GM23338 (cell line): ENCODE measurements at regions not wholly inside any gene's neighbourhood (a gene's known extent, or its start where the extent isn't known, plus 50 kb on each side); places are given as distances from the start of the nearest gene placed in this dataset.

Source experiments
- ATAC-seq: fragments of 200-7000 bp; cut with Tn5 transposase; 3 replicates; pipeline ENCODE4 v1.9.1; 2020
- DNase-seq: peaks from one replicate; pipeline ENCODE4 v3.0.0-alpha.2; 2015; ENCODE audit warnings: low spot score
- H2AFZ ChIP-seq: fragments of 200-600 bp; sonication (generic); 2 replicates; pipeline ENCODE4 v1.8.0; 2016; ENCODE audit warnings: antibody characterized with exemption, mild to moderate bottlenecking, moderate library complexity
- H3F3A ChIP-seq: fragments of 200-600 bp; sonication (generic); replicated peaks from 2 replicates; pipeline ENCODE4 v1.8.0; 2017; ENCODE audit warnings: antibody characterized with exemption, mixed run types, low read depth
- H3K27ac ChIP-seq: fragments of 200-600 bp; sonication (generic); 2 replicates; pipeline ENCODE4 v1.6.1; 2016; ENCODE audit warnings: low read depth
- H3K27me3 ChIP-seq: fragments of 200-600 bp; sonication (generic); 2 replicates; pipeline ENCODE4 v1.8.0; 2016; ENCODE audit warnings: mild to moderate bottlenecking, mixed run types, moderate library complexity; ENCODE audit not compliant: insufficient read depth
- H3K36me3 ChIP-seq: fragments of 200-600 bp; sonication (generic); 2 replicates; pipeline ENCODE4 v1.8.0; 2016; ENCODE audit warnings: mild to moderate bottlenecking; ENCODE audit not compliant: insufficient read depth
- H3K4me1 ChIP-seq: fragments of 200-600 bp; sonication (generic); 2 replicates; pipeline ENCODE4 v1.8.0; 2016; ENCODE audit warnings: mild to moderate bottlenecking, moderate library complexity; ENCODE audit not compliant: insufficient read depth
- H3K4me2 ChIP-seq: fragments of 200-600 bp; sonication (generic); 2 replicates; pipeline ENCODE4 v1.7.1; 2017; ENCODE audit warnings: mixed run types
- H3K4me3 ChIP-seq: fragments of 200-600 bp; sonication (generic); 2 replicates; pipeline ENCODE4 v1.6.1; 2016; ENCODE audit warnings: mixed run types
- H3K79me2 ChIP-seq: fragments of 200-600 bp; sonication (generic); replicated peaks from 2 replicates; pipeline ENCODE4 v1.8.0; 2017; ENCODE audit warnings: mild to moderate bottlenecking; ENCODE audit not compliant: insufficient read depth
- H3K9me2 ChIP-seq: fragments of 200-600 bp; sonication (generic); 2 replicates; pipeline ENCODE4 v1.8.0; 2017; ENCODE audit not compliant: insufficient read depth
- H4K20me1 ChIP-seq: fragments of 200-600 bp; sonication (generic); replicated peaks from 2 replicates; pipeline ENCODE4 v1.8.0; 2017; ENCODE audit warnings: mild to moderate bottlenecking; ENCODE audit not compliant: insufficient read depth
- H3K27ac Mint-ChIP-seq: 2 replicates; pipeline ENCODE4 v1.8.0; 2020; ENCODE audit warnings: inconsistent platforms, mild to moderate bottlenecking, moderate library complexity, mixed read lengths
- H3K27me3 Mint-ChIP-seq: 3 replicates; pipeline ENCODE4 v1.8.0; 2022; ENCODE audit warnings: low read depth, mild to moderate bottlenecking, moderate library complexity, mixed read lengths, inconsistent platforms; ENCODE audit not compliant: insufficient read depth, poor library complexity
- H3K36me3 Mint-ChIP-seq: 3 replicates; pipeline ENCODE4 v1.8.0; 2021; ENCODE audit warnings: low read depth, mild to moderate bottlenecking, inconsistent platforms, moderate library complexity, mixed read lengths
- H3K4me1 Mint-ChIP-seq: 3 replicates; pipeline ENCODE4 v1.8.0; 2020; ENCODE audit warnings: mild to moderate bottlenecking, inconsistent platforms, mixed read lengths
- H3K4me3 Mint-ChIP-seq: 3 replicates; pipeline ENCODE4 v1.8.0; 2021; ENCODE audit warnings: moderate library complexity, mild to moderate bottlenecking, inconsistent platforms, mixed read lengths
- H3K9me3 Mint-ChIP-seq: 3 replicates; pipeline ENCODE4 v1.8.0; 2020; ENCODE audit warnings: moderate library complexity, mild to moderate bottlenecking, inconsistent platforms, mixed read lengths
- CREB1 ChIP-seq: fragments of 250-450 bp; sonication (Bioruptor Pico); IDR thresholded peaks from 2 replicates; pipeline ENCODE4 v1.5.0; 2020; ENCODE audit warnings: low read depth, mild to moderate bottlenecking, moderate library complexity
- POLR2AphosphoS5 ChIP-seq: IDR thresholded peaks from 2 replicates; pipeline ENCODE4 v1.6.1; 2016; ENCODE audit warnings: antibody characterized with exemption, low read depth
- STAT1 ChIP-seq: IDR thresholded peaks from one replicate; pipeline ENCODE4 v1.6.1; 2016; ENCODE audit warnings: antibody characterized with exemption; ENCODE audit not compliant: unreplicated experiment
- ZNF331 ChIP-seq: fragments of 250-450 bp; sonication (Bioruptor Pico); IDR thresholded peaks from 2 replicates; pipeline ENCODE4 v1.5.0; 2020; ENCODE audit warnings: low read depth, mild to moderate bottlenecking, moderate library complexity
- TF ChIP-seq, protein P1 (sequence below): fragments of 250-450 bp; sonication (Bioruptor Pico); IDR thresholded peaks from 2 replicates; pipeline ENCODE4 v1.5.0; 2020; ENCODE audit warnings: mild to moderate bottlenecking, moderate library complexity
- TF ChIP-seq, protein P2 (sequence below): IDR thresholded peaks from one replicate; pipeline ENCODE4 v1.6.1; 2018; ENCODE audit warnings: antibody characterized with exemption; ENCODE audit not compliant: unreplicated experiment
- TF ChIP-seq, protein P3 (sequence below), 2 experiments: fragments of 200-600 bp in 1 of 2; sonication (generic) in 1 of 2; conservative IDR thresholded peaks; 2 replicates each; pipeline versions ENCODE4 v1.5.1 to v1.6.1; 2016 to 2017; ENCODE audit warnings: antibody characterized with exemption in 2 of 2, low read depth in 2 of 2, mild to moderate bottlenecking in 2 of 2, moderate library complexity in 1 of 2

DNA sequence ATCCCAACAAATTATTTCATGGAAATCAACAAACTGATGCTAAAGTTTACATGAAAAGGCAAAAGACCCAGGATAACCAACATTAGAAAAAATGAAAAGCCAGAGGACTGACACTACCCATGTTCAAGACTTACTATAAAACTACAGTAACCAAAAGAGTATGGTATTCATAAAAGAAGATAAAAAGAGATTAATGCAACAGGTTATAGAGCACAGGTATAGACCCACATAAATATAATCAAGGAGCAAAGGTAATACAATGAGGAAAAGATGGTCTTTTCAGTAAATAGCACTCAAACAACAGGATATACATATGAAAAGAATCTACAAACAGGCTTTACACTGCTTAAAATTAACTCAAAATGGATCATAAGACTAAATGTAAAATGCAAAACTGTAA is 1342.7 kb downstream of the UQCRFS1 start (continued):
- TF ChIP-seq, protein P1, sequence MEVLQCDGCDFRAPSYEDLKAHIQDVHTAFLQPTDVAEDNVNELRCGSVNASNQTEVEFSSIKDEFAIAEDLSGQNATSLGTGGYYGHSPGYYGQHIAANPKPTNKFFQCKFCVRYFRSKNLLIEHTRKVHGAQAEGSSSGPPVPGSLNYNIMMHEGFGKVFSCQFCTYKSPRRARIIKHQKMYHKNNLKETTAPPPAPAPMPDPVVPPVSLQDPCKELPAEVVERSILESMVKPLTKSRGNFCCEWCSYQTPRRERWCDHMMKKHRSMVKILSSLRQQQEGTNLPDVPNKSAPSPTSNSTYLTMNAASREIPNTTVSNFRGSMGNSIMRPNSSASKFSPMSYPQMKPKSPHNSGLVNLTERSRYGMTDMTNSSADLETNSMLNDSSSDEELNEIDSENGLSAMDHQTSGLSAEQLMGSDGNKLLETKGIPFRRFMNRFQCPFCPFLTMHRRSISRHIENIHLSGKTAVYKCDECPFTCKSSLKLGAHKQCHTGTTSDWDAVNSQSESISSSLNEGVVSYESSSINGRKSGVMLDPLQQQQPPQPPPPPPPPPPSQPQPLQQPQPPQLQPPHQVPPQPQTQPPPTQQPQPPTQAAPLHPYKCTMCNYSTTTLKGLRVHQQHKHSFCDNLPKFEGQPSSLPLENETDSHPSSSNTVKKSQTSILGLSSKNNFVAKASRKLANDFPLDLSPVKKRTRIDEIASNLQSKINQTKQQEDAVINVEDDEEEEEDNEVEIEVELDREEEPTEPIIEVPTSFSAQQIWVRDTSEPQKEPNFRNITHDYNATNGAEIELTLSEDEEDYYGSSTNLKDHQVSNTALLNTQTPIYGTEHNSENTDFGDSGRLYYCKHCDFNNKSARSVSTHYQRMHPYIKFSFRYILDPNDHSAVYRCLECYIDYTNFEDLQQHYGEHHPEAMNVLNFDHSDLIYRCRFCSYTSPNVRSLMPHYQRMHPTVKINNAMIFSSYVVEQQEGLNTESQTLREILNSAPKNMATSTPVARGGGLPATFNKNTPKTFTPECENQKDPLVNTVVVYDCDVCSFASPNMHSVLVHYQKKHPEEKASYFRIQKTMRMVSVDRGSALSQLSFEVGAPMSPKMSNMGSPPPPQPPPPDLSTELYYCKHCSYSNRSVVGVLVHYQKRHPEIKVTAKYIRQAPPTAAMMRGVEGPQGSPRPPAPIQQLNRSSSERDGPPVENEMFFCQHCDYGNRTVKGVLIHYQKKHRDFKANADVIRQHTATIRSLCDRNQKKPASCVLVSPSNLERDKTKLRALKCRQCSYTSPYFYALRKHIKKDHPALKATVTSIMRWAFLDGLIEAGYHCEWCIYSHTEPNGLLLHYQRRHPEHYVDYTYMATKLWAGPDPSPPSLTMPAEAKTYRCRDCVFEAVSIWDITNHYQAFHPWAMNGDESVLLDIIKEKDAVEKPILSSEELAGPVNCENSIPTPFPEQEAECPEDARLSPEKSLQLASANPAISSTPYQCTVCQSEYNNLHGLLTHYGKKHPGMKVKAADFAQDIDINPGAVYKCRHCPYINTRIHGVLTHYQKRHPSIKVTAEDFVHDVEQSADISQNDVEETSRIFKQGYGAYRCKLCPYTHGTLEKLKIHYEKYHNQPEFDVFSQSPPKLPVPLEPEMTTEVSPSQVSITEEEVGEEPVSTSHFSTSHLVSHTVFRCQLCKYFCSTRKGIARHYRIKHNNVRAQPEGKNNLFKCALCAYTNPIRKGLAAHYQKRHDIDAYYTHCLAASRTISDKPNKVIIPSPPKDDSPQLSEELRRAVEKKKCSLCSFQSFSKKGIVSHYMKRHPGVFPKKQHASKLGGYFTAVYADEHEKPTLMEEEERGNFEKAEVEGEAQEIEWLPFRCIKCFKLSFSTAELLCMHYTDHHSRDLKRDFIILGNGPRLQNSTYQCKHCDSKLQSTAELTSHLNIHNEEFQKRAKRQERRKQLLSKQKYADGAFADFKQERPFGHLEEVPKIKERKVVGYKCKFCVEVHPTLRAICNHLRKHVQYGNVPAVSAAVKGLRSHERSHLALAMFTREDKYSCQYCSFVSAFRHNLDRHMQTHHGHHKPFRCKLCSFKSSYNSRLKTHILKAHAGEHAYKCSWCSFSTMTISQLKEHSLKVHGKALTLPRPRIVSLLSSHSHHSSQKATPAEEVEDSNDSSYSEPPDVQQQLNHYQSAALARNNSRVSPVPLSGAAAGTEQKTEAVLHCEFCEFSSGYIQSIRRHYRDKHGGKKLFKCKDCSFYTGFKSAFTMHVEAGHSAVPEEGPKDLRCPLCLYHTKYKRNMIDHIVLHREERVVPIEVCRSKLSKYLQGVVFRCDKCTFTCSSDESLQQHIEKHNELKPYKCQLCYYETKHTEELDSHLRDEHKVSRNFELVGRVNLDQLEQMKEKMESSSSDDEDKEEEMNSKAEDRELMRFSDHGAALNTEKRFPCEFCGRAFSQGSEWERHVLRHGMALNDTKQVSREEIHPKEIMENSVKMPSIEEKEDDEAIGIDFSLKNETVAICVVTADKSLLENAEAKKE, result no peak
- no peak for TF ChIP-seq CREB1 (CRISPR knock-in tag)

DNA sequence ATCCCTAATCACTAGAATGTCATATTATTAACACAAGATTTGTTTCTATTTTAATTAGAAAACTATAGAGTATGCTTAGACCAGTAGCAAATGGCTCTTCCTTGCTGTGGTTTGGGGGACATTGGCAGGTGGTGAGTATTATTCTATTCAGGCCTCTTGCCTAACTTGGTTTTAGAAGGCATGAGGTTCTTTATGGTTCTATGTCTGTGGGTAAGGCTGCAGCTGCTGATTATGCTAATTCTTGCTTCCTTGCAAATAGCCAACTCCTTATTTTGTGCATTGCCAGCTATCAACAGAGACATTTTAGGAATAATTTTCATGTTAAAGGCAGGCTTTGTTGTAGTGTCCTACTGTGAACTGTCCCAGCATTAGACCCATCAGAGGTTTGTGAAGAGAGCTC is 1344.9 kb downstream of the UQCRFS1 start:
- Histone ChIP-seq H3K4me2 (no peak overlapping the region), H3K4me3 (no peak overlapping the region), H2AFZ (no peak overlapping the region), H3K27me3 (no peaks in the 10 kb centered on the region), H4K20me1 (no peaks in the 10 kb centered on the region), H3K4me1 (no peaks in the 10 kb centered on the region), H3K36me3 (peaks cover 10% of the 10 kb centered on the region; the same call in 1 of the 2 replicates), H3K9me2 (no peaks in the 10 kb centered on the region), H3K27ac (no peak overlapping the region), H3K79me2 (no peaks in the 10 kb centered on the region), H3F3A (no peaks in the 10 kb centered on the region)
- Mint-ChIP-seq H3K27me3 (no peaks in the 10 kb centered on the region), H3K27ac (no peak overlapping the region), H3K4me3 (no peak overlapping the region), H3K36me3 (peaks cover 21% of the 10 kb centered on the region), H3K9me3 (peaks cover 92% of the 10 kb centered on the region), H3K4me1 (no peaks in the 10 kb centered on the region)
- no peak for TF ChIP-seq ZNF331 (CRISPR knock-in tag)
- TF ChIP-seq CREB1 (CRISPR knock-in tag), result no peak
- TF ChIP-seq, protein P2, sequence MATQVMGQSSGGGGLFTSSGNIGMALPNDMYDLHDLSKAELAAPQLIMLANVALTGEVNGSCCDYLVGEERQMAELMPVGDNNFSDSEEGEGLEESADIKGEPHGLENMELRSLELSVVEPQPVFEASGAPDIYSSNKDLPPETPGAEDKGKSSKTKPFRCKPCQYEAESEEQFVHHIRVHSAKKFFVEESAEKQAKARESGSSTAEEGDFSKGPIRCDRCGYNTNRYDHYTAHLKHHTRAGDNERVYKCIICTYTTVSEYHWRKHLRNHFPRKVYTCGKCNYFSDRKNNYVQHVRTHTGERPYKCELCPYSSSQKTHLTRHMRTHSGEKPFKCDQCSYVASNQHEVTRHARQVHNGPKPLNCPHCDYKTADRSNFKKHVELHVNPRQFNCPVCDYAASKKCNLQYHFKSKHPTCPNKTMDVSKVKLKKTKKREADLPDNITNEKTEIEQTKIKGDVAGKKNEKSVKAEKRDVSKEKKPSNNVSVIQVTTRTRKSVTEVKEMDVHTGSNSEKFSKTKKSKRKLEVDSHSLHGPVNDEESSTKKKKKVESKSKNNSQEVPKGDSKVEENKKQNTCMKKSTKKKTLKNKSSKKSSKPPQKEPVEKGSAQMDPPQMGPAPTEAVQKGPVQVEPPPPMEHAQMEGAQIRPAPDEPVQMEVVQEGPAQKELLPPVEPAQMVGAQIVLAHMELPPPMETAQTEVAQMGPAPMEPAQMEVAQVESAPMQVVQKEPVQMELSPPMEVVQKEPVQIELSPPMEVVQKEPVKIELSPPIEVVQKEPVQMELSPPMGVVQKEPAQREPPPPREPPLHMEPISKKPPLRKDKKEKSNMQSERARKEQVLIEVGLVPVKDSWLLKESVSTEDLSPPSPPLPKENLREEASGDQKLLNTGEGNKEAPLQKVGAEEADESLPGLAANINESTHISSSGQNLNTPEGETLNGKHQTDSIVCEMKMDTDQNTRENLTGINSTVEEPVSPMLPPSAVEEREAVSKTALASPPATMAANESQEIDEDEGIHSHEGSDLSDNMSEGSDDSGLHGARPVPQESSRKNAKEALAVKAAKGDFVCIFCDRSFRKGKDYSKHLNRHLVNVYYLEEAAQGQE, result no peak
- no peak for TF ChIP-seq STAT1
- TF ChIP-seq POLR2AphosphoS5, result no peak
- TF ChIP-seq, protein P3, sequence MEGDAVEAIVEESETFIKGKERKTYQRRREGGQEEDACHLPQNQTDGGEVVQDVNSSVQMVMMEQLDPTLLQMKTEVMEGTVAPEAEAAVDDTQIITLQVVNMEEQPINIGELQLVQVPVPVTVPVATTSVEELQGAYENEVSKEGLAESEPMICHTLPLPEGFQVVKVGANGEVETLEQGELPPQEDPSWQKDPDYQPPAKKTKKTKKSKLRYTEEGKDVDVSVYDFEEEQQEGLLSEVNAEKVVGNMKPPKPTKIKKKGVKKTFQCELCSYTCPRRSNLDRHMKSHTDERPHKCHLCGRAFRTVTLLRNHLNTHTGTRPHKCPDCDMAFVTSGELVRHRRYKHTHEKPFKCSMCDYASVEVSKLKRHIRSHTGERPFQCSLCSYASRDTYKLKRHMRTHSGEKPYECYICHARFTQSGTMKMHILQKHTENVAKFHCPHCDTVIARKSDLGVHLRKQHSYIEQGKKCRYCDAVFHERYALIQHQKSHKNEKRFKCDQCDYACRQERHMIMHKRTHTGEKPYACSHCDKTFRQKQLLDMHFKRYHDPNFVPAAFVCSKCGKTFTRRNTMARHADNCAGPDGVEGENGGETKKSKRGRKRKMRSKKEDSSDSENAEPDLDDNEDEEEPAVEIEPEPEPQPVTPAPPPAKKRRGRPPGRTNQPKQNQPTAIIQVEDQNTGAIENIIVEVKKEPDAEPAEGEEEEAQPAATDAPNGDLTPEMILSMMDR (conservative IDR thresholded peaks at IDR 0.05; ENCODE audit: low read depth in 2 of 2), result no peak
- DNase-seq (no peak), ATAC-seq (no peak)
